Hepatocyte (in vitro differentiated cells): ENCODE measurements at regions not wholly inside any gene's neighbourhood (a gene's known extent, or its start where the extent isn't known, plus 50 kb on each side); places are given as distances from the start of the nearest gene placed in this dataset.

Experiments
- EZH2 ChIP-seq: fragments of 200-600 bp; sonication (generic); IDR thresholded peaks from 2 replicates; pipeline ENCODE4 v1.6.1; 2016; ENCODE audit warnings: antibody characterized with exemption, mild to moderate bottlenecking, borderline replicate concordance
- EZH2phosphoT487 ChIP-seq: fragments of 200-600 bp; sonication (generic); IDR thresholded peaks from one replicate; pipeline ENCODE4 v1.6.1; 2018; ENCODE audit warnings: antibody characterized with exemption, mild to moderate bottlenecking, low read depth, moderate library complexity; ENCODE audit not compliant: unreplicated experiment, severe bottlenecking
- TF ChIP-seq, protein P1 (sequence below): fragments of 200-600 bp; sonication (generic); IDR thresholded peaks from 2 replicates; pipeline ENCODE4 v1.5.1; 2016; ENCODE audit warnings: antibody characterized with exemption, mild to moderate bottlenecking; ENCODE audit not compliant: poor library complexity

DNA sequence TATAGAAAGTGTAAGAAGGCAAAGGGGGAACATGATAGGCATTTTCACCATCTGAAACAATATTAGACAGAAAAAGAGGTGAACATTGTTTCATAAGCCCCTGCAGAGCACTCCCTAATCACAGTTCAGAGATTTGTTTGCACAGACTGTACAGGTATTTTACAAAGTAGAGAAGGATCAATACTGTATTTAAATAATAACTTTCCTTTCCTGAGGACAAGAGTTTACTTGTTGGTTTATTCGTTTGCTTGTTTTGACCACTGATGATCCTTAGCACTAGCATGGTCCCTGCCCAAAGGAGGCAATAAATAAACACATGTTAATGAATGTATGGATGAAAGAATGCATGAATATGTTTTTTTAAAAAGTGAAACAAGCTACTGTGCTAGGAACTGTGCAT, 690.1 kb upstream of the COBL start:
- TF ChIP-seq, protein P1, sequence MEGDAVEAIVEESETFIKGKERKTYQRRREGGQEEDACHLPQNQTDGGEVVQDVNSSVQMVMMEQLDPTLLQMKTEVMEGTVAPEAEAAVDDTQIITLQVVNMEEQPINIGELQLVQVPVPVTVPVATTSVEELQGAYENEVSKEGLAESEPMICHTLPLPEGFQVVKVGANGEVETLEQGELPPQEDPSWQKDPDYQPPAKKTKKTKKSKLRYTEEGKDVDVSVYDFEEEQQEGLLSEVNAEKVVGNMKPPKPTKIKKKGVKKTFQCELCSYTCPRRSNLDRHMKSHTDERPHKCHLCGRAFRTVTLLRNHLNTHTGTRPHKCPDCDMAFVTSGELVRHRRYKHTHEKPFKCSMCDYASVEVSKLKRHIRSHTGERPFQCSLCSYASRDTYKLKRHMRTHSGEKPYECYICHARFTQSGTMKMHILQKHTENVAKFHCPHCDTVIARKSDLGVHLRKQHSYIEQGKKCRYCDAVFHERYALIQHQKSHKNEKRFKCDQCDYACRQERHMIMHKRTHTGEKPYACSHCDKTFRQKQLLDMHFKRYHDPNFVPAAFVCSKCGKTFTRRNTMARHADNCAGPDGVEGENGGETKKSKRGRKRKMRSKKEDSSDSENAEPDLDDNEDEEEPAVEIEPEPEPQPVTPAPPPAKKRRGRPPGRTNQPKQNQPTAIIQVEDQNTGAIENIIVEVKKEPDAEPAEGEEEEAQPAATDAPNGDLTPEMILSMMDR = no peak
- no peak for TF ChIP-seq EZH2phosphoT487
- no peak for TF ChIP-seq EZH2
